ENCODE measurements at regions not wholly inside any gene's neighbourhood (a gene's known extent, or its start where the extent isn't known, plus 50 kb on each side); places are given as distances from the start of the nearest gene placed in this dataset.
"Not testable (repeated sequence)": the region's sequence is repeated elsewhere in the genome, so short reads cannot be mapped to it uniquely, and the experiment has no call there.

DNA sequence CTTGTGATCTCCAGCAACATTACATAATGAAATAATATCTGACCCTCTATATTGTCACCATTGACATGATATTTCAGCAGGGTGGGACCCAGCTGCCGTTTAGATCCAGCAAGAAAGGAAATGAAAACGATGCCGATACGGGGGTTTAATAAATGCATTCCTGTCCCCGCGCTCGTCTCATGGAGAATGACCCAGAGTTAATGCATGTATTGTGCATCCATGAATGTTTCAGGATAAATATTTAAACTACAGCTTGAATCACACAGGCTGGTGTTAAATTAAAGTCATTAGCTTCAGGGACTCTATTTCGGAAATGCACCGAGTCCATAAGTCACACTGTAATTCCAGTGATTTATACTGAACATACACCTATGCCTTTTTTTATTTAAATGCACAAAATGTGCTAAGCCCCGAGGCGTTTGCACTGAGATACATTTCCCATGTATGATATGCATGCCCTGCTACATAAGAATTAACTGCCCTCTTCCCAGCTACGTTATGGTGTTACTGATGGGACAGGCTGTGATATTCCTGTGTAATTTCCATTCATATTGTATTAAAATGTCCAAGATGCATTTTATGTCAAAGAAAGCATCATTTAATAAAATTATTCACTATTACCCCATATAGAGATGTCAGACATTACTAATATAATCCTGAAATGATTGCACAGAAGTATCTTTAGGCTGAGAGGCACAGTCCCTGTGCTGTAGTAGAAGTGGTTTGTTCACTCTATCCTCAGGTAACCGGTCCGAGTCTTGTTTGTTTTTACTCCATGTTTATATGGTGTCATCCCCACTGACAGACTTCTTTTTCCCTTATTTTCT lies 109.3 kb upstream of the ZNF516 start:
- no peak for DNase-seq (ENCODE audit: low spot score)

DNA sequence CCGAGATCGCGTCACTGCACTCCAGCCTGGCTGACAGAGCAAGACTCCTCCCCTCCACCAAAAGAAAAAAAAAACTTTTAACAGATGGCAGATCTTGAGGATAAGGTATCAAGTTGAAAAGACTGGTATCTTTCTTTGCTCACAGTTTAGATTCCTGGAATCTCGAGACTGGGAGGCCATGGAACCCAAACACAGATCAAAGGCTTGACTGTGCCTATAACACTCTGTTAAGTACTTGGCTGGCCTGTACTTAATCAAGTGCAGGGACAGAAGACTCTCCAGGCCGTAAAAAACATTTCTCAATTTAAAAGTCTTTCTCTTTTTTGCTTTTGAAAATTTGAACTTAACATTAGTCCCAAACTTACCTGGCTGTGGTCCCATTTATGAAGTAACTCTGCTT lies 107.1 kb upstream of the ZNF516 start:
- DNase-seq (ENCODE audit: low spot score), result no peak

DNA sequence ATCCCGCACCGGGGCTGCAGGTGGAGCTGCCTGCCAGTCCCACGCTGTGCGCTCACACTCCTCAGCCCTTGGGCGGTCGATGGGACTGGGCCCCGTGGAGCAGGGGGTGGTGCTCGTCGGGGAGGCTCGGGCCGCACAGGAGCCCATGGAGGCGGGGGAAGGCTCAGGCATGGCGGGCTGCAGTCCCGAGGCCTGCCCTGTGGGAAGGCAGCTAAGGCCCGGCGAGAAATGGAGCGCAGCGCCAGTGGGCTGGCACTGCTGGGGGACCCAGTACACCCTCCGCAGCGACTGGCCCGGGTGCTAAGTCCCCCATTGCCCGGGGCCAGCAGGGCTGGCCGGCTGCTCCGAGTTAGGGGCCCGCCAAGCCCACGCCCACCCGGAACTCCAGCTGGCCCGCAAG lies 105.0 kb upstream of the ZNF516 start:
- not testable (repeated sequence) for DNase-seq (ENCODE audit: low spot score)

DNA sequence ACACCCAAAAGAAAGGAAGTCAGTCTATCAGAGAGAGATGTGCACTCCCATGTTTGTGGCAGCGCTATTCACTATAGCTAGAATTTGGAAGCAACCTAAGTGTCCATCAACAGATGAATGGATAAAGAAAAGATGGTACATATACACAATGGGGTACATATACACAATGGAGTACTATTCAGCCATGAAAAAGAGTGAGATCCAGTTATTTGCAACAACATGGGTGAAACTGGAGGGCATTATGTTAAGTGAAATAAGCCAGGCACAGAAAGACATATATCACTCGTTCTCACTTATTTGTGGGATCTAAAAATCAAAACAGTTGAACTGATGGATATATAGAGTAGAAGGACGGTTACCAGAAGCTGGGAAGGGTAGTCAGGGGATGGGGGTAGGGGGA lies 99.9 kb upstream of the ZNF516 start:
- DNase-seq (ENCODE audit: low spot score), result no peak

DNA sequence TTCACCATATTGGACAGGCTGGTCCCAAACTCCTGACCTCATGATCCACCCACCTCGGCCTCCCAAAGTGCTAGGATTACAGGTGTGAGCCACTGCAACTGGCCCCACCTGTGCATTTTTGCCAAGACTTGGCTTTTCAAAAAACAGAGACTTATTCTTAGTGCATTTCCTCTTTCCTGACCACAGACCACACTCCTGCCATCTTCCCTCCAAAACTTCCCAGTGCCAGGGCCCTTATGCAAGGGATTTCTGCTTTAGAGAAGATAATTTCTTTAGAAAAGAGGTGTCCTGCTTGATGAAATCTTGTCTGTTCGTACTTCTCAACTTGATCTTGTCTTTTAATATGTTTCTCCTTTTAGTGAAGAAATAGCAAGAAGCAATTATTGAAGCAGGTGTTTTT lies 98.8 kb upstream of the ZNF516 start:
- no peak for DNase-seq (ENCODE audit: low spot score)

DNA sequence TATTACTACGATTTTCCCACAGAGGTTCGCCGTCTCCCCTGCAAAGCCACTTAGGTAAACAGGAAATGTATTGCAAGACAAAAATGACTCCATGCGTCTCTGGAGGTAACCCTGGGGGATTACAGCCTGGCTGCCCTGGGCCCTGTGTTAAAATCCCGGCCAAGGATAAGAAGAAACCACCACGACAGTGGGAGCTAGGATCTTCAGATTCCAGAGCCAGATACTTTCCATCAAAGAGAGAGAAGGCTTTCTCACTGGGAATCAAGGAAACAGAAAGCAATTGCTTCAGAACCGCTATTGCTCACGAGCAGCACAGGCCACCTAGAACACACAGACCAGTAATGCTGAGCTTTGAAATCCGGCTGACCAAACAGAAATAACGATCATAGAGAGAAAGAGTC lies 97.9 kb upstream of the ZNF516 start:
- no peak for DNase-seq (ENCODE audit: low spot score)

DNA sequence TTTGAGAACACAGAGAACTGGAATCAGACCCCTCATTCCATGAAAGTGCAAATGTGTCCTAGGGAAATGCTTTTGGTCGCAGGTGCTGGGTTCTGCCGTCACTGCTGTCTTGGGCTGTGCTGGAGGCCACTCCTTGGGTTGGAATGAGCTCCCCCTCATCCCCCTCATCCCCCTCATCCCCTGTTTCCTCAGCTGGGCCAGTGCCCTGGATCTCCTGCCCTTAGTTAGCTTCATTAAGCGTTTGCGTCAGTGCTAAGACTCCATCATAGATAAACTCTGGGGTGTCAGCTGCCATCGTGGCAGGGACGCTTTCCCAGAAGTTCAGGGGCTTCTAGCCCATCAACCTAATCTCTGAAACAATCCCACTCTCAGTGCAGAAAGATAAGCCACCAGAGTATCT lies 97.1 kb upstream of the ZNF516 start:
- DNase-seq (ENCODE audit: low spot score), result no peak

DNA sequence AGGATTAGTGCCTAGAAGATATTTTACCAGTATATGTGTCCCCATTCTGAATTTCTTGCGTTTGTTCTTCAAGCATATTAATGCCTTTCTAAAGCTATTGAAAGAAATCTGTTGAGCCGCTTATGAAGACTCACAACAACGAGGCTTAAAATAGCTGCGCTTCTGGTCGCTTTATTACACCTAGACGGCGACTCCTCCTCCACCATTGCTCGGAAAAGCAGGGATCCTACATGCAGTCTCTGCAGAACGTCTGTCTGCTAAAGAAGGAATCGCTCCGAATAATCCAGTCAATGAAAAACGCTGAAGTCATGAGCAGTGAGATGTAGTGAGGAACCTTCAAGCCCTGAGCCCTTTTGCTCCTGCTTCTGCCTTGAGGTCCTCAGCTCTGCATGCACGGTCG lies 94.8 kb upstream of the ZNF516 start:
- DNase-seq (ENCODE audit: low spot score), result no peak

DNA sequence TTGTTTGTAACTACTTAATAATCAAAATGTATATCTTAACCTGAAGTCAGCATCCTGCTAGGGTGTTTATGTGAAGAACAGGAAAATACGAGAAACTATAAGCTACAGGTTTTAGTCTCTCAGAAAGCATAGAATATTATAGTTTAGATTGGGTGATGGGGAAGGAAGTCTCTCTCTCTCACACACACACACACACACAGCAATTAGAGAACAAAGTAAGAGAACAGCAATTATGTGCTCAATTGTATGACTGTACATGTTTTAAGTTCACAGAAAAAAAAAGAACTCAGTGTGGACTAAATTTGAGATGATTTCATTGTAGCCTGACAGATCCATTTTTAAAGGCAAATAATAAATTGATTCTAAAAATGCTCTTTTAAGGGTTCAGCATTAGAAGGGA lies 94.3 kb upstream of the ZNF516 start:
- no peak for DNase-seq (ENCODE audit: low spot score)

DNA sequence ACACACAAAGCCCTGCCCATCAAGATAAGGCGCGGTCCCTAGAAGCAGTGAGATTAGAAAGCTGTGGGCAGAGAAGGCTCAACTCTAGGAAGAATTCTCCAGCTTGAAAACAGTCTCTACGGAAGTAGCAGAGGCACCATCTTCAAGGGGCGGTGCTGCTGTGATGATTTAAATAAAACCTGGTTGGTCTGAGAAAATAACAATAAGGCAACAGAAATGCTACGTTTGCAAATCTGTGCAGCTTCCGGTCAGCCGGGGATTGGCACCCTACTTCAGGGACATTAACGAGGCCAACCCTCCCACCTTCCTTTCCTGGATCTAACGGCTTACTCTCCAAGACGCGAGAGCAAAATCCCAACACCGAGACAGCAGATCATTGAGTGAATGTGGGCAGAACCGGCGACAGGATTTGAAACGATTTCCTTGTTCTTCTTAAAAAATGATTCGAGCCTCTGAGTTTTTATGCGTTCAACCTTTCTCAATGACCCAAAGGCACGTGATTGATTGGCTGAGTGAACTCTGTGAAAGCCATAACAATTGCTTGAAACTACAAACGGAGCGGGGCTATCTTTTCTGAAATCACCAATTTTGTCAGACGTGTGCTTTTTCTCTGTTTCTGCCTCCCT lies 93.7 kb upstream of the ZNF516 start:
- DNase-seq (ENCODE audit: low spot score), result no peak

DNA sequence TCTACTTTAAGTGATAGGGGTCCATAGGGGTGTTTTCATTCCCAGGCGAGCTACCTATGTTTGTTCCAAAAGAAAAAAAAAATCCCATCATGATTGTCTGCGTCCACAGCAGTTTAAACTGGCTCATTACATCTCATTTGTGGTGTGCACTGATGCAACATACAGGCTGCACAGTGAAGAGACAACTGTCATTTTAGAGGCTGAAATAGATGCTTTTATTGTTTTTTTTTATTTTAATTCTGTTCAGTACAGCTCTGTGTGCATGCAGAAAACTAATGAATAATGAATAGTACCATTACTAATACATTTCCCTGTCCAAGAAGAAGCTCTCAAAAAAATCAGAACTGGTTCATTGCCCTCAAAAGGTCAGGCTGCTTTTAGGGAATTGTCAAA lies 92.8 kb upstream of the ZNF516 start:
- DNase-seq (ENCODE audit: low spot score), result no peak

DNA sequence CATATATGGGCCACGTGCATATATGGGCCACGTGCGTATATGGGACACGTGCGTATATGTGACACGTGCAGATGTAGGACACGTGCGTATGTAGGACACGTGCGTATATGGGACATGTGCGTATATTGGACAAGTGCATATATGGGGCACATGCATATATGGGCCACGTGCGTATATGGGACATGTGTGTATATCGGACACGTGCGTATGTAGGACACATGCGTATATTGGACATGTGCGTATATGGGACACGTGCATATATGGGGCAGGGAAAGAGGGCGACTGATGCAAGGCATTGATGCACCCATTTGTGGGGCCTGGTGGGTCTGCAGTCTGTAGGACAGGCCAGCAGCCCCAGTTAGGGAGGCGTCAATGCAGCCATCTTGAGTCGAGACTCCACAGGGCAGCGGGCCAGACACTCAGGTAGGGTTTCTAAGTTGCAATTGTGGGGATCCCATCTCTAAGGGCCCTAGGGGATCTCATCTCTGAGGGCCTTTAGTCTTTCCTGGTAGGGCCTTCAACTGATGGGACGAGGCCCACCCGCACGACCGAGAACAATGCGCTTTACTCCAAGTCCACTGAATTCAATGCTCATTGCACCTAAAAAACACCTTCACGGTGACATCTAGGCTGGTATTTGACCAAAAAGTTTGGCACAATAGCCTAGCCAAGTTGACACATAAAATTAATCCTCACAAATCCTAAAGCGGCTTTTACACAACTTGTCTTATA lies 92.3 kb upstream of the ZNF516 start:
- no peak for DNase-seq (ENCODE audit: low spot score)

DNA sequence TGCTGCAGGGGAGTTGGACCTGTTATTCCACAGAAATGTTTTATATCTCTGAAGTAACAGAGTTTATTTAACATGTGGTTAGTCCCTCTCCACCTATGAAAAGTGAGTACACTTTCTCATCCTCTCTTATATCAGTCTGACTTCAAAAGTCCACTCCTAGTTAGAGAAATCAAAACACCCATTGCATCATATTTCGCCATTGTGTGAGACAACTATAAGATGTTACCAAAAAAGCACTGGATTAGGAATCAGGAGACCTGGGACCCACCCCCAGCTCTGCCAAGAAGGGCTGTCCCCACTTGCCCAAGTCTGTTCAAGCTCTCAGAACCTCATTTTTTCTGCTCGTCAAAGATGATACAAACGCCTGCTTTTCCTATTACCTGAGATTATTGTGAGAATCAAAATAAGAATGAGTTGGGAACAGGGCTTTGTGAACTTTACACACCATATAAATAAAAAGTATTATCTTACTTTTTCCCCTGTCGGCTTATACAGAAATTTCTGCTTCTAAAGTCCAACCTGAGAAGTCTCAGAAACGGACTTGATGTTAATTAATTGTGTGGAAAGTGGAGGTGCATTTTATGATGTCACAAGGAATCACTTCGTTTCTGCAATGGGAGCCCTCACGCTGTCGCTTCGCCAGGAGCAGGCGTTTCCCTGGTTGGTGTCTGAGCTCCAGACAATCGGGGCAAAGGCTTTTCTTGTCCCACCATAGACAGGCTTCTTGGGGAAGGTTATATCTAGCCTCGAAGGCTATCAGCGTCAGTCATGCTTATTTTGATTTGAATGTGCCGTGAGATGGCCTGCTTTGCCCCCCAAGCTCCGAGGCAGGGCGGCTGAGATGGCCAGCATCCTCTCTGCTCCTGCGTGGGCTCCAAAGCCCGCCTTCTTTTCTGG lies 89.6 kb upstream of the ZNF516 start:
- no peak for DNase-seq (ENCODE audit: low spot score)

DNA sequence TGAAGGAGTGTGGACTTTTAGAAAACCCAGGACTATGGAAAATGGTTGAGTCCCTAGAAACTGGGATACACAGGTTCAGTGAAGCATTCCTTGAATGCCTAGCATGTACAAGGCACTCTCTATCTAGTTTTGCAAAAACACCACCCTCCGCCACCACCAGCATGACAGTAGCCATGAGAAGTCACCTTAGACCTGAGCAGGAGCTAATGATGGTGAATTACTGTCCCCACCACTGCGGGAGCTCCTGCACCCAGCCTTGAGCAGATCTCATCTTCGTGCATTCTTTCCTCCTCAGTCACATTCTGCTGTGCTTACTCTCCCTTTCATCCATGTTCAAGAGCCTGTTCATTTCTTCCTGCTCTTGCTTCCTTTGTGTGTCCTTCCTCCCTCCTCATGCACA lies 86.2 kb upstream of the ZNF516 start:
- no peak for DNase-seq (ENCODE audit: low spot score)

DNA sequence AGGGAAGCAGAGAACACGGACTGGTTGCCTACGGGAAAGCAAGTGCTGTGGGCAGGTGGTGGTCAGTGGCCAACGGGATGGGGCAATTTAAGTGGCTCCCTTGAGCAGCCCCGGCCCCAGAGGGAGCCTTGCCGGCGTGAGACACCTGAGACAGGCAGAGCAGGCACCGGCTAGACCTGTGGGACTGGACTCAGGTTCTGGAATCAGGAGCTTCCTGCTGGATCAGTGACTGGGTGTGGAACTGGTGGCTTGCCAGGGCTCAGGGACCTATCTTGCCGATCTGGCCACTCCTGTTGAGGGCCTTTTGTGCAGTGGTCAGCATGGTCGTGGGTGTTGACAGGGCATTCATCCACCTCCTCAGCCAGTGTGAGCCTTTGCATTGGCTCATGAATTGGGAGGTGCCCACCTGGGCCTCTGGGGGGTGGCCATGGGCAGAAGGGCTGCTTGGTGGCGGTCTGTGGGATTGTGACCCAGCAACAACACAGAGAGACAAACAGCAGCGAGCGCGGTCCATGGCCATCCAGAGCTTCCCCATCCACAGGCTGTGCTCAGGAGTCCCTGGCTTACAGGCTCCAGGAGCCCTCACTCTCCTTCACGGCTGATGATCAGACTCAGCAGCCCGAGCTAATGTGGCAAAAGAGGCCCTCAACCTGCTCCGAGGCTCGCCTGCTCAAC lies 85.4 kb upstream of the ZNF516 start:
- no peak for DNase-seq (ENCODE audit: low spot score)

DNA sequence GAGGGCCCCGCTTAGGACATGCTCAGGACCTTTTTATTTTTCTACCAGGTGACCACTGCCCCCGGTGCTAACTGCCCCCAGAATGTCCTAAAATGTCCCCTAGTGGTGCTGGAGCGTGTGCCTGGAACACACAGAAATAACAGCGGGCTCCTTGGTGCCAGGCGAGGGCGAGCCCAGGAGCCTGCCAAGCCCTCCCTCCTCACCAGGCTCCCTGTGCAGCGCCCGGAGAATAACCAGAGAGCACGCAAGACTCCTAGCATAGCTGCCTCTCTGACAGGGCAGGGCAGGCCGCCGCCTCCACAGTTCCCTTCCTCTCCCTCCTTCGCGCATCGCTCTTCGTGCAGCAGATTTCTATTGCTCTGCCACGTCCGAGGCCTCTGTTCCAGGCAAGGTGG lies 84.3 kb upstream of the ZNF516 start:
- DNase-seq (ENCODE audit: low spot score), result no peak

DNA sequence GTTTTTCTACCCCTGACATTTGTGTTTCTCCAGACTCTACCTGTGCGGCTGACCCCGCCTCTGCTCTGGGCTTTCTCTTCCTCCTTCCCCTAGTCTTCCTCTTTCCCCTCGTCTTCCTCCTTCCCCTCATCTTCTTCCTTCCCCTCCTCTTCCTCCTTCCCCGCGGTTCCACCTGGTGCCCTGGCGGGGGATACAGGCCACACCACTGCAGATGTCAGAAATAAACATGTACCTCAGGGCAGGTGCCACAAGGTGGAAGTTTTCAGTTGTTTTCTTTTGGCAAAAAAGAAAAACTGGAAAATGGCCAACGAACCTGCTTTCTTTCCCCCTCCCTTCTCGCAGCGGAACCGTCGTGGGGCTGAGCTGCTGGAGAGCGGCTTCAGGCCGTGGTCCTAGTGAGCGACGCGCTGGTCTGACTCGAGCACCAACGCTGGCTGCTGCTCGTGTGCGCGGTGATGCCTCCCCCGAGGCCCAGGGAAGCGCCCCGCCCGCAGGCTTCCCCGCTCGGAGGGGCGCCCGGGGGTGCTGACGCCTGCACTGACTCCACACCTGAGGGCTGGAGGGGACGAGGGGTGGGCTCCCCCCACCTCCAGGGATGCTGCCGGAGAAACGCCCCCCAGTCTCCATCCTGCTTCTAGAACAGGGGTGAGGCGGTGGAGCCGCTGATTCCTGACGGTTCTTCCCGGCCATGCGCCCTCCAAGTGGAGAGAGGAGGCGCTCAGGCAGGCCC lies 83.7 kb upstream of the ZNF516 start:
- no peak for DNase-seq (ENCODE audit: low spot score)

DNA sequence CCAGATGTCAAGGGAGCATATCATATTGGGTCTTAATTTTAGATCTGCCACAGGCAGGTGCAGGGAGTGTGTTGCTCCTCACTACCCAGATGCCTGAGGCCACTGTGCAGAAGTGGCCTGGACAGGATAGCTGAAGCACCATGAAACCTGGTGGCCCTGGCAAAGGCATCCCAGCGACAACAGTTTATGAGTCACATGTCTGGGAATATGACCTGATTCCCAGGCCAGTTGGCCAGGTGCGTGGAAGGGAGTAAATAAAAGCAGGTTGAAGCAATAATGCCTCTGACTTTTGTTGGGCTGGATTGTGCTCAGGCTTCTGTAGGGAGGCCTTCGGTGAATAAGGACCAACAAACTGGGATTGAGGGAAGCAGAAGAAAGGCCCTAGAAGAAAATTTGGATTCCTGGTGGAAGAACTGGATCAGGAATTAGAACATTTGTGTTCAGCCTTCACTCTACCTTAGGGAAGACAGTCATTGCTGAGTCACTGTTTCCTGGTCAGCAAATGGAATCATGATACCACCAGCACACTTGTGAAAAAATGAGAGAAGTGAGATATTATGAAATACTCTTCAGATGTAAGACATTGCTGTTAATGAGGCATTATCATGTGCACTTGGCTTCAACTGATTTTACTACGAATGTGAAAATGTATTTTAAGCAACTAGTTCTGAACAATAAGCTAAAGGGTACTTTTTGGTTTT lies 78.4 kb upstream of the ZNF516 start:
- no peak for DNase-seq (ENCODE audit: low spot score)

DNA sequence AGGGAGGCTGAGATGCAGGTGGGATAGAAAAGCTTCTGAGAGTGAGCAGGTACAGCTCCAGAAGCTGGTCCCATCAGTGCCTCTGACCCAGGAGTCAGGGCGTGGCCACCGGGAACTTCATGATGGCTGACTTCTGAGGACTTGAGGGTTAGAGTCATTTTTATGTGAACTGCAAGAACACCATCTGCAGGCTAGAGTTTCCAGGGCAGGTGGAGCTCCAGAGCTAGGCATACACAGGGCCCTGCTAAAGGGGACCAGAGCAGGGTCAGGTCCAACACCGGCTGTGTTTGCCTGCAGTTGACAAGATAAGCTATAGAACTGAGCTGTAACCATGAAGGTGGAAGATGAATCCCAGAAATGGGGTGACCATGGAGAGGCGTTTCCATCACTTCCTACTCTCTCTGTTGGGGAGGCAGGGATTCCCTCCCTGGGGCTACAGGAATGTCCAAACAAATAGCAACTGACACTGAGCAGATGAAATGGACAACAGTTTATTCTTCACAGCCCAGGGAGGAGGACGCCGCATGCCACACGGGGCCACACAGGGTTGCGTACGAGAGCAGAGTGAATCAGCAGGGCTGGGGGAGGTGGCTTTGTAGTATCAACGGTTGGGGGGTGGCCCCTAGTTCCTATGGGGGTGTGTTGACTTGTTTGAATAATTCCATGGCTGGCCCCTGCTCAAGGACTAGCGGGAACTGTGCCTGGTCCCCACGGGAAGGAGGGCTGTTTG lies 77.6 kb upstream of the ZNF516 start:
- no peak for DNase-seq (ENCODE audit: low spot score)

DNA sequence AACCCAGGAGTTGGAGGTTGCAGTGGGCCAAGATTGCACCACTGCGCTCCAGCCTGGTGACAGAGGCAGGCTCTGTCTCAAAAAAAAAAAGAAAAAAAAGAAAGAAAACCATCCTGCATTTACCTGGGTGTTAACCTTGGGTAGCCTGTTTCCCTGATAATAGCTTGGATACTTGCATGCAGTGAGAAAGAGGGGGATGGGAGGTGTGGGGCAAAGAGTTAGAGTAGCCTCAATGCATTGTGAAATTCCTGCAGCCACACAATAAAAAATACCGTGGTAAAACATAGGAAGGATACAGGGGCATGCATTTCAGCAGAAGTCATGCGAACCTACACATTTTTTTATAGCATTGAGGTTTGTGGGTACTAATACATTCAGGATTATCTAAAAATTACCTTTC lies 76.6 kb upstream of the ZNF516 start:
- DNase-seq (ENCODE audit: low spot score), result no peak
